DND-41 (cell line): ENCODE measurements at regions not wholly inside any gene's neighbourhood (a gene's known extent, or its start where the extent isn't known, plus 50 kb on each side); places are given as distances from the start of the nearest gene placed in this dataset.

Experiments used
- CTCF ChIP-seq: IDR thresholded peaks from 2 replicates; pipeline ENCODE4 v1.5.1; 2012; ENCODE audit warnings: borderline replicate concordance, low read length, moderate library complexity, mild to moderate bottlenecking; ENCODE audit not compliant: poor library complexity, severe bottlenecking; ENCODE audit errors: extremely low read depth
- EZH2 ChIP-seq: IDR thresholded peaks from 3 replicates; pipeline ENCODE4 v1.6.1; 2012; ENCODE audit warnings: borderline replicate concordance, low read depth, mild to moderate bottlenecking, moderate library complexity, low read length, inconsistent platforms; ENCODE audit not compliant: severe bottlenecking

GRCh38 chr1:98371764-98372163, 289.8 kb upstream of the SNX7 start:
- TF ChIP-seq CTCF (no peak), EZH2 (no peak)
